Brain microvascular endothelial cell (primary cell): ENCODE measurements at regions not wholly inside any gene's neighbourhood (a gene's known extent, or its start where the extent isn't known, plus 50 kb on each side); places are given as distances from the start of the nearest gene placed in this dataset.
"Not testable (repeated sequence)": the region's sequence is repeated elsewhere in the genome, so short reads cannot be mapped to it uniquely, and the experiment has no call there.

Experiments
- DNase-seq: peaks from one replicate; pipeline ENCODE4 v3.0.0-alpha.2; 2020
- H3K27ac ChIP-seq: fragments of 250-450 bp; sonication (Bioruptor Pico); 2 replicates; pipeline ENCODE4 v1.5.1; 2020; ENCODE audit warnings: mild to moderate bottlenecking, moderate library complexity
- H3K27me3 ChIP-seq: fragments of 250-450 bp; sonication (Bioruptor Pico); replicated peaks from 2 replicates; pipeline ENCODE4 v1.5.1; 2020; ENCODE audit warnings: mild to moderate bottlenecking
- H3K36me3 ChIP-seq: fragments of 250-450 bp; sonication (Bioruptor Pico); replicated peaks from 2 replicates; pipeline ENCODE4 v1.5.1; 2020; ENCODE audit warnings: mild to moderate bottlenecking
- H3K4me3 ChIP-seq: 2 replicates; pipeline ENCODE4 v1.5.1; 2011; ENCODE audit warnings: low read depth, mild to moderate bottlenecking, control low read depth, low read length, moderate library complexity
- CTCF ChIP-seq: IDR thresholded peaks from 2 replicates; pipeline ENCODE4 v1.5.1; 2011; ENCODE audit warnings: low read depth, mild to moderate bottlenecking, moderate library complexity, low read length, control low read depth, inconsistent platforms; ENCODE audit errors: missing control alignments
- in situ Hi-C: cut with HindIII; loops from 2 replicates; pipeline ENCODE4 v1.10.0; 2017; ENCODE audit warnings: low sequenced_read_pairs, low pct_ligation_motif_present

GRCh38 chr16:5207001-5207523, 109.5 kb upstream of the EEF2KMT start:
- Histone ChIP-seq H3K36me3 (no peaks in the 10 kb centered on the region), H3K27ac (no peak overlapping the region), H3K4me3 (no peak overlapping the region), H3K27me3 (no peaks in the 10 kb centered on the region)
- in situ Hi-C loops: no loop called here
- DNase-seq: no peak
- TF ChIP-seq CTCF: no peak

- no peaks in the 10 kb centered on the region for H3K27me3 ChIP-seq
- no peaks in the 10 kb centered on the region for H3K36me3 ChIP-seq
- no peak for DNase-seq
- no peak overlapping the region for H3K27ac ChIP-seq
- H3K4me3 ChIP-seq: no peak overlapping the region
- in situ Hi-C loops: no loop called here
- no peak for TF ChIP-seq CTCF
Observed at GRCh38 chr16:5206331-5206990, 108.9 kb upstream of the EEF2KMT start.

GRCh38 chr16:5205361-5206040, 107.9 kb upstream of the EEF2KMT start:
- no peaks in the 10 kb centered on the region for H3K27me3 ChIP-seq
- no peaks in the 10 kb centered on the region for H3K36me3 ChIP-seq
- TF ChIP-seq CTCF: no peak
- H3K4me3 ChIP-seq: no peak overlapping the region
- H3K27ac ChIP-seq: no peak overlapping the region
- DNase-seq: no peak
- in situ Hi-C loops: no loop called here

- H3K36me3 ChIP-seq, DNase-seq, H3K27ac ChIP-seq, in situ Hi-C loops, H3K4me3 ChIP-seq, H3K27me3 ChIP-seq: not testable (repeated sequence)
Observed at GRCh38 chr16:5203675-5204074, 106.1 kb upstream of the EEF2KMT start.

- in situ Hi-C loops: no loop called here
- DNase-seq: no peak
- Histone ChIP-seq H3K36me3 (no peaks in the 10 kb centered on the region), H3K4me3 (no peak overlapping the region), H3K27ac (no peak overlapping the region), H3K27me3 (no peaks in the 10 kb centered on the region)
- TF ChIP-seq CTCF: no peak
Observed at GRCh38 chr16:5200123-5200522, 102.5 kb upstream of the EEF2KMT start.

GRCh38 chr16:5196204-5196603, 98.6 kb upstream of the EEF2KMT start:
- H3K27me3 ChIP-seq: no peaks in the 10 kb centered on the region
- no peak overlapping the region for H3K27ac ChIP-seq
- H3K36me3 ChIP-seq: no peaks in the 10 kb centered on the region
- in situ Hi-C loops: no loop called here
- no peak overlapping the region for H3K4me3 ChIP-seq
- TF ChIP-seq CTCF: no peak
- DNase-seq: no peak
